ENCODE measurements at regions not wholly inside any gene's neighbourhood (a gene's known extent, or its start where the extent isn't known, plus 50 kb on each side); places are given as distances from the start of the nearest gene placed in this dataset.

DNA sequence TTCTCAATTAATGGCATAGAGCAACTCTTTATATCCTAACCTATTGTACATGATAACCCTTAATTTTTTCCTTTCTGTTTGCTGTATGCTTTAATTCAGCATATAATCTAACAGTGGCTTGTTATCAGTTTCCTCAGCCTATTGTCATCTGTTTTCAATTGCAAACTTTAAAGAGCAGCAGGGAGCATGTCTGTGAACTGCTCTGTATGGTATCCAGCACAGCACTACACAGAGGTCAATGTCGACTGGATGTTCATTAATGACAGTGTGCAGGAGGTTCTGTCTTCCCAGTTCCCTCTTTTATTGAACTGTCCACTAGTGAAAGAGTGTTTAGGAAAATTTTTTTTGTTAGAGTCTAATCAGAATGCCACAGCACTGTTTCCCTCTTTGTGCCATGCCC lies 609.1 kb downstream of the SOX5 start:
- TF ChIP-seq, protein P1, sequence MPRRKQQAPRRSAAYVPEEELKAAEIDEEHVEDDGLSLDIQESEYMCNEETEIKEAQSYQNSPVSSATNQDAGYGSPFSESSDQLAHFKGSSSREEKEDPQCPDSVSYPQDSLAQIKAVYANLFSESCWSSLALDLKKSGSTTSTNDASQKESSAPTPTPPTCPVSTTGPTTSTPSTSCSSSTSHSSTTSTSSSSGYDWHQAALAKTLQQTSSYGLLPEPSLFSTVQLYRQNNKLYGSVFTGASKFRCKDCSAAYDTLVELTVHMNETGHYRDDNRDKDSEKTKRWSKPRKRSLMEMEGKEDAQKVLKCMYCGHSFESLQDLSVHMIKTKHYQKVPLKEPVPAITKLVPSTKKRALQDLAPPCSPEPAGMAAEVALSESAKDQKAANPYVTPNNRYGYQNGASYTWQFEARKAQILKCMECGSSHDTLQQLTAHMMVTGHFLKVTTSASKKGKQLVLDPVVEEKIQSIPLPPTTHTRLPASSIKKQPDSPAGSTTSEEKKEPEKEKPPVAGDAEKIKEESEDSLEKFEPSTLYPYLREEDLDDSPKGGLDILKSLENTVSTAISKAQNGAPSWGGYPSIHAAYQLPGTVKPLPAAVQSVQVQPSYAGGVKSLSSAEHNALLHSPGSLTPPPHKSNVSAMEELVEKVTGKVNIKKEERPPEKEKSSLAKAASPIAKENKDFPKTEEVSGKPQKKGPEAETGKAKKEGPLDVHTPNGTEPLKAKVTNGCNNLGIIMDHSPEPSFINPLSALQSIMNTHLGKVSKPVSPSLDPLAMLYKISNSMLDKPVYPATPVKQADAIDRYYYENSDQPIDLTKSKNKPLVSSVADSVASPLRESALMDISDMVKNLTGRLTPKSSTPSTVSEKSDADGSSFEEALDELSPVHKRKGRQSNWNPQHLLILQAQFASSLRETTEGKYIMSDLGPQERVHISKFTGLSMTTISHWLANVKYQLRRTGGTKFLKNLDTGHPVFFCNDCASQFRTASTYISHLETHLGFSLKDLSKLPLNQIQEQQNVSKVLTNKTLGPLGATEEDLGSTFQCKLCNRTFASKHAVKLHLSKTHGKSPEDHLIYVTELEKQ (tag by site-specific recombination; IDR thresholded peaks at IDR 0.05; ENCODE audit: borderline replicate concordance): no peak
- no peak for TF ChIP-seq OSR2 (tag by site-specific recombination; IDR thresholded peaks at IDR 0.05)
- TF ChIP-seq ZNF48 (tag by site-specific recombination; IDR thresholded peaks at IDR 0.05): no peak
- no peak for TF ChIP-seq ZNF292 (tag by site-specific recombination; IDR thresholded peaks at IDR 0.05; ENCODE audit: borderline replicate concordance, low read depth)
- TF ChIP-seq ZNF416 (tag by site-specific recombination; IDR thresholded peaks at IDR 0.05): no peak
- TF ChIP-seq, protein P2, sequence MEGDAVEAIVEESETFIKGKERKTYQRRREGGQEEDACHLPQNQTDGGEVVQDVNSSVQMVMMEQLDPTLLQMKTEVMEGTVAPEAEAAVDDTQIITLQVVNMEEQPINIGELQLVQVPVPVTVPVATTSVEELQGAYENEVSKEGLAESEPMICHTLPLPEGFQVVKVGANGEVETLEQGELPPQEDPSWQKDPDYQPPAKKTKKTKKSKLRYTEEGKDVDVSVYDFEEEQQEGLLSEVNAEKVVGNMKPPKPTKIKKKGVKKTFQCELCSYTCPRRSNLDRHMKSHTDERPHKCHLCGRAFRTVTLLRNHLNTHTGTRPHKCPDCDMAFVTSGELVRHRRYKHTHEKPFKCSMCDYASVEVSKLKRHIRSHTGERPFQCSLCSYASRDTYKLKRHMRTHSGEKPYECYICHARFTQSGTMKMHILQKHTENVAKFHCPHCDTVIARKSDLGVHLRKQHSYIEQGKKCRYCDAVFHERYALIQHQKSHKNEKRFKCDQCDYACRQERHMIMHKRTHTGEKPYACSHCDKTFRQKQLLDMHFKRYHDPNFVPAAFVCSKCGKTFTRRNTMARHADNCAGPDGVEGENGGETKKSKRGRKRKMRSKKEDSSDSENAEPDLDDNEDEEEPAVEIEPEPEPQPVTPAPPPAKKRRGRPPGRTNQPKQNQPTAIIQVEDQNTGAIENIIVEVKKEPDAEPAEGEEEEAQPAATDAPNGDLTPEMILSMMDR (tag by site-specific recombination; IDR thresholded peaks at IDR 0.05): no peak
- TF ChIP-seq ZFP41 (tag by site-specific recombination; IDR thresholded peaks at IDR 0.05; ENCODE audit: borderline replicate concordance): no peak
